ENCODE measurements at regions not wholly inside any gene's neighbourhood (a gene's known extent, or its start where the extent isn't known, plus 50 kb on each side); places are given as distances from the start of the nearest gene placed in this dataset.

GRCh38 chr2:142602418-142602989 is 275.0 kb upstream of the KYNU start:
- no TSS peak for BruUV-seq (replicated peaks)
- CTCF ChIA-PET = no interaction called here
- TF ChIP-seq, protein P1, sequence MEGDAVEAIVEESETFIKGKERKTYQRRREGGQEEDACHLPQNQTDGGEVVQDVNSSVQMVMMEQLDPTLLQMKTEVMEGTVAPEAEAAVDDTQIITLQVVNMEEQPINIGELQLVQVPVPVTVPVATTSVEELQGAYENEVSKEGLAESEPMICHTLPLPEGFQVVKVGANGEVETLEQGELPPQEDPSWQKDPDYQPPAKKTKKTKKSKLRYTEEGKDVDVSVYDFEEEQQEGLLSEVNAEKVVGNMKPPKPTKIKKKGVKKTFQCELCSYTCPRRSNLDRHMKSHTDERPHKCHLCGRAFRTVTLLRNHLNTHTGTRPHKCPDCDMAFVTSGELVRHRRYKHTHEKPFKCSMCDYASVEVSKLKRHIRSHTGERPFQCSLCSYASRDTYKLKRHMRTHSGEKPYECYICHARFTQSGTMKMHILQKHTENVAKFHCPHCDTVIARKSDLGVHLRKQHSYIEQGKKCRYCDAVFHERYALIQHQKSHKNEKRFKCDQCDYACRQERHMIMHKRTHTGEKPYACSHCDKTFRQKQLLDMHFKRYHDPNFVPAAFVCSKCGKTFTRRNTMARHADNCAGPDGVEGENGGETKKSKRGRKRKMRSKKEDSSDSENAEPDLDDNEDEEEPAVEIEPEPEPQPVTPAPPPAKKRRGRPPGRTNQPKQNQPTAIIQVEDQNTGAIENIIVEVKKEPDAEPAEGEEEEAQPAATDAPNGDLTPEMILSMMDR (IDR thresholded peaks at IDR 0.05) = no peak
- TF ChIP-seq SIN3A (IDR thresholded peaks at IDR 0.05; ENCODE audit: borderline replicate concordance, insufficient read depth, low read depth, low read length) (no peak), POLR2AphosphoS5 (IDR thresholded peaks at IDR 0.05; ENCODE audit: low read depth, low read length) (no peak), TCF7L2 (IDR thresholded peaks at IDR 0.05; ENCODE audit: low read depth, low read length) (no peak)
- TF ChIP-seq, protein P2, sequence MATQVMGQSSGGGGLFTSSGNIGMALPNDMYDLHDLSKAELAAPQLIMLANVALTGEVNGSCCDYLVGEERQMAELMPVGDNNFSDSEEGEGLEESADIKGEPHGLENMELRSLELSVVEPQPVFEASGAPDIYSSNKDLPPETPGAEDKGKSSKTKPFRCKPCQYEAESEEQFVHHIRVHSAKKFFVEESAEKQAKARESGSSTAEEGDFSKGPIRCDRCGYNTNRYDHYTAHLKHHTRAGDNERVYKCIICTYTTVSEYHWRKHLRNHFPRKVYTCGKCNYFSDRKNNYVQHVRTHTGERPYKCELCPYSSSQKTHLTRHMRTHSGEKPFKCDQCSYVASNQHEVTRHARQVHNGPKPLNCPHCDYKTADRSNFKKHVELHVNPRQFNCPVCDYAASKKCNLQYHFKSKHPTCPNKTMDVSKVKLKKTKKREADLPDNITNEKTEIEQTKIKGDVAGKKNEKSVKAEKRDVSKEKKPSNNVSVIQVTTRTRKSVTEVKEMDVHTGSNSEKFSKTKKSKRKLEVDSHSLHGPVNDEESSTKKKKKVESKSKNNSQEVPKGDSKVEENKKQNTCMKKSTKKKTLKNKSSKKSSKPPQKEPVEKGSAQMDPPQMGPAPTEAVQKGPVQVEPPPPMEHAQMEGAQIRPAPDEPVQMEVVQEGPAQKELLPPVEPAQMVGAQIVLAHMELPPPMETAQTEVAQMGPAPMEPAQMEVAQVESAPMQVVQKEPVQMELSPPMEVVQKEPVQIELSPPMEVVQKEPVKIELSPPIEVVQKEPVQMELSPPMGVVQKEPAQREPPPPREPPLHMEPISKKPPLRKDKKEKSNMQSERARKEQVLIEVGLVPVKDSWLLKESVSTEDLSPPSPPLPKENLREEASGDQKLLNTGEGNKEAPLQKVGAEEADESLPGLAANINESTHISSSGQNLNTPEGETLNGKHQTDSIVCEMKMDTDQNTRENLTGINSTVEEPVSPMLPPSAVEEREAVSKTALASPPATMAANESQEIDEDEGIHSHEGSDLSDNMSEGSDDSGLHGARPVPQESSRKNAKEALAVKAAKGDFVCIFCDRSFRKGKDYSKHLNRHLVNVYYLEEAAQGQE (IDR thresholded peaks at IDR 0.05; ENCODE audit: insufficient read depth in 1 of 2, low read depth in 2 of 2, low read length in 1 of 2) = no peak
- Histone ChIP-seq H3K4me1 (ENCODE audit: control insufficient read depth, insufficient read depth, low read length) (no peaks in the 10 kb centered on the region), H3K9me3 (ENCODE audit: control insufficient read depth, insufficient read depth, low read depth, low read length) (no peaks in the 10 kb centered on the region), H3K4me3 (ENCODE audit: low read depth in 2 of 2, low read length in 2 of 2) (no peak overlapping the region), H3K27ac (ENCODE audit: low read length) (no peak overlapping the region), H3K27me3 (ENCODE audit: control insufficient read depth, insufficient read depth, low read length) (no peaks in the 10 kb centered on the region), H3K36me3 (ENCODE audit: control insufficient read depth, insufficient read depth, low read length) (no peaks in the 10 kb centered on the region)
- POLR2A ChIA-PET = no interaction called here
- intact Hi-C loops (cut with micrococcal nuclease; ENCODE audit: unreplicated experiment) (no loop called here), in situ Hi-C loops (cut with HindIII; ENCODE audit: low pct_unique_long_range_greater_than_20kb, low sequenced_read_pairs) (no loop called here)
- DNase-seq (ENCODE audit: low read depth, low spot score) (no peak), ATAC-seq (no peak)

- no peaks in the 10 kb centered on the region for H3K27me3 ChIP-seq (ENCODE audit: control insufficient read depth, insufficient read depth, low read length)
- ChIA-PET CTCF (no interaction called here), POLR2A (no interaction called here)
- intact Hi-C loops (cut with micrococcal nuclease; ENCODE audit: unreplicated experiment) = no loop called here
- TF ChIP-seq, protein P1 (IDR thresholded peaks at IDR 0.05) = no peak
- TF ChIP-seq POLR2AphosphoS5 (IDR thresholded peaks at IDR 0.05; ENCODE audit: low read depth, low read length) = no peak
- no peak for TF ChIP-seq TCF7L2 (IDR thresholded peaks at IDR 0.05; ENCODE audit: low read depth, low read length)
- TF ChIP-seq SIN3A (IDR thresholded peaks at IDR 0.05; ENCODE audit: borderline replicate concordance, insufficient read depth, low read depth, low read length) = no peak
- TF ChIP-seq, protein P2 (IDR thresholded peaks at IDR 0.05; ENCODE audit: insufficient read depth in 1 of 2, low read depth in 2 of 2, low read length in 1 of 2) = no peak
- H3K36me3 ChIP-seq (ENCODE audit: control insufficient read depth, insufficient read depth, low read length) = no peaks in the 10 kb centered on the region
- H3K9me3 ChIP-seq (ENCODE audit: control insufficient read depth, insufficient read depth, low read depth, low read length) = no peaks in the 10 kb centered on the region
- ATAC-seq = no peak
- no peak overlapping the region for H3K27ac ChIP-seq (ENCODE audit: low read length)
- DNase-seq (ENCODE audit: low read depth, low spot score) = no peak
- BruUV-seq (replicated peaks) = no TSS peak
- in situ Hi-C loops (cut with HindIII; ENCODE audit: low pct_unique_long_range_greater_than_20kb, low sequenced_read_pairs) = no loop called here
- H3K4me1 ChIP-seq (ENCODE audit: control insufficient read depth, insufficient read depth, low read length) = no peaks in the 10 kb centered on the region
- no peak overlapping the region for H3K4me3 ChIP-seq (ENCODE audit: low read depth in 2 of 2, low read length in 2 of 2)
Observed at GRCh38 chr2:142601794-142602193, 275.7 kb upstream of the KYNU start.
